ENCODE measurements at regions not wholly inside any gene's neighbourhood (a gene's known extent, or its start where the extent isn't known, plus 50 kb on each side); places are given as distances from the start of the nearest gene placed in this dataset.

DNA sequence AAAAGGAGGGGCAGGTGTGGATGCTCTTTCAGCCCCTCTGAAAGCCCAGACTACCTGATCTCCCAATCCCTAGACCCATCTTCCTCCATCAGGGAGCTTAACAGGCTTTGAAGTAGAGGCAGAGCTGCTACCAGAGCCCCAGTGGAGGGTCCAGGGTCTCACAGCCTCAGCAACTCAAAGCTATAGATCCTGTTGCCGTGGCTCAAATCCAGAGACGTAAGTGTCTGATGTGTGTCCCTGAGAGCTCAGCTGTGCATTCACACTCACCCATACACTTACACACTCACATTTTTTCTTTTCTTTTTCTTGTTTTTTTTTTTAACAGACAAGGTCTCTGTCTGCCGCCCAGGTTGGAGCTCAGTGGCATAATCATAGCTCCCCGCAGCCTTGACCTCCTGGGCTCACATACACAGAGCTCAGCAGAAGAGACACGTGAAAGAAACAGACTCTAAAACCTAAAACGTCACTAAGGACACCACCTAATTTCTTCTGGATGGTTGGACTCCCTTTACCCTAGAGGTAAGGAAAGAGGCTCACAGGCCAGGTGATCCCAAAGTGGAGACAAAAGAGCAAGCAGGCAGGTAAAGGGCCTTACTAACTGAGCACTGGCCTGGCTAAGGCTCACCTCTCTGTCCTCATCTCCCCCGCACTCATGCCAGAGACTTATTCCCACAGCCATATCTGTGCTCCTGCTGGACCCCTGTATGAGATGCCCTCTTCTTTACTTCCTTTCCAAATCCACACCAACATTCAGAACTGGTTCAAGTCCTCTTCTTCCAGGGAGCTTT lies 80.7 kb downstream of the SCN11A start (continued):
- TF ChIP-seq, protein P1, sequence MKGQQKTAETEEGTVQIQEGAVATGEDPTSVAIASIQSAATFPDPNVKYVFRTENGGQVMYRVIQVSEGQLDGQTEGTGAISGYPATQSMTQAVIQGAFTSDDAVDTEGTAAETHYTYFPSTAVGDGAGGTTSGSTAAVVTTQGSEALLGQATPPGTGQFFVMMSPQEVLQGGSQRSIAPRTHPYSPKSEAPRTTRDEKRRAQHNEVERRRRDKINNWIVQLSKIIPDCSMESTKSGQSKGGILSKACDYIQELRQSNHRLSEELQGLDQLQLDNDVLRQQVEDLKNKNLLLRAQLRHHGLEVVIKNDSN (CRISPR knock-in tag; IDR thresholded peaks at IDR 0.05) = no peak
- no peak for TF ChIP-seq CREB1 (CRISPR knock-in tag; IDR thresholded peaks at IDR 0.05)
- no peak for TF ChIP-seq FOXP4 (CRISPR knock-in tag; IDR thresholded peaks at IDR 0.05)
- no peak for TF ChIP-seq ZNF263 (CRISPR knock-in tag; IDR thresholded peaks at IDR 0.05; ENCODE audit: low read depth)
- no peak for TF ChIP-seq OVOL2 (CRISPR knock-in tag; IDR thresholded peaks at IDR 0.05; ENCODE audit: borderline replicate concordance)
- TF ChIP-seq ZBTB43 (CRISPR knock-in tag; IDR thresholded peaks at IDR 0.05) = no peak
- TF ChIP-seq, protein P2, sequence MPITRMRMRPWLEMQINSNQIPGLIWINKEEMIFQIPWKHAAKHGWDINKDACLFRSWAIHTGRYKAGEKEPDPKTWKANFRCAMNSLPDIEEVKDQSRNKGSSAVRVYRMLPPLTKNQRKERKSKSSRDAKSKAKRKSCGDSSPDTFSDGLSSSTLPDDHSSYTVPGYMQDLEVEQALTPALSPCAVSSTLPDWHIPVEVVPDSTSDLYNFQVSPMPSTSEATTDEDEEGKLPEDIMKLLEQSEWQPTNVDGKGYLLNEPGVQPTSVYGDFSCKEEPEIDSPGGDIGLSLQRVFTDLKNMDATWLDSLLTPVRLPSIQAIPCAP (CRISPR knock-in tag; IDR thresholded peaks at IDR 0.05) = no peak
- TF ChIP-seq STAT6 (CRISPR knock-in tag; conservative IDR thresholded peaks at IDR 0.05; ENCODE audit: low read depth) = no peak

- ATAC-seq (peak; percentile 46), DNase-seq (ENCODE audit: low spot score) (no peak)
- H3K27ac Mint-ChIP-seq = no peak overlapping the region
- CTCF ChIA-PET = interaction anchor here (0.6 to 5.3 kb wide), 6 partner anchors 10 to 231 kb away, joined by 3 to 43 read pairs (median 4); no protein-coding TSS in a partner anchor
- H3K4me3 Mint-ChIP-seq = no peak overlapping the region
- peaks cover 11% of the 10 kb centered on the region for H3K4me1 Mint-ChIP-seq
- no peaks in the 10 kb centered on the region for H3K36me3 Mint-ChIP-seq
- TF ChIP-seq E2F4 (CRISPR knock-in tag; IDR thresholded peaks at IDR 0.05; ENCODE audit: borderline replicate concordance, low read depth) = no peak
- no peak for TF ChIP-seq EMX1 (CRISPR knock-in tag; IDR thresholded peaks at IDR 0.05)
- no peaks in the 10 kb centered on the region for H3K9me3 Mint-ChIP-seq
- POLR2A ChIA-PET = interaction anchor here (1.2 kb wide), 1 partner anchor 9 kb away, joined by 3 read pairs; no protein-coding TSS in a partner anchor
- no peaks in the 10 kb centered on the region for H3K27me3 Mint-ChIP-seq (ENCODE audit: low read depth)
Measured at GRCh38 chr3:38969317-38970235, 82.2 kb downstream of the SCN11A start.

GRCh38 chr3:38968891-38969290 lies 82.9 kb downstream of the SCN11A start:
- ChIA-PET CTCF (interaction anchor here (0.9 to 5.3 kb wide), 5 partner anchors 9 to 33 kb away, joined by 3 to 43 read pairs (median 4); no protein-coding TSS in a partner anchor), POLR2A (no interaction called here)
- ATAC-seq (no peak), DNase-seq (ENCODE audit: low spot score) (no peak)
- no peaks in the 10 kb centered on the region for H3K27me3 Mint-ChIP-seq (ENCODE audit: low read depth)
- H3K4me3 Mint-ChIP-seq = no peak overlapping the region
- H3K9me3 Mint-ChIP-seq = no peaks in the 10 kb centered on the region
- H3K36me3 Mint-ChIP-seq = no peaks in the 10 kb centered on the region
- peaks cover 11% of the 10 kb centered on the region for H3K4me1 Mint-ChIP-seq
- no peak overlapping the region for H3K27ac Mint-ChIP-seq
- TF ChIP-seq, protein P3, sequence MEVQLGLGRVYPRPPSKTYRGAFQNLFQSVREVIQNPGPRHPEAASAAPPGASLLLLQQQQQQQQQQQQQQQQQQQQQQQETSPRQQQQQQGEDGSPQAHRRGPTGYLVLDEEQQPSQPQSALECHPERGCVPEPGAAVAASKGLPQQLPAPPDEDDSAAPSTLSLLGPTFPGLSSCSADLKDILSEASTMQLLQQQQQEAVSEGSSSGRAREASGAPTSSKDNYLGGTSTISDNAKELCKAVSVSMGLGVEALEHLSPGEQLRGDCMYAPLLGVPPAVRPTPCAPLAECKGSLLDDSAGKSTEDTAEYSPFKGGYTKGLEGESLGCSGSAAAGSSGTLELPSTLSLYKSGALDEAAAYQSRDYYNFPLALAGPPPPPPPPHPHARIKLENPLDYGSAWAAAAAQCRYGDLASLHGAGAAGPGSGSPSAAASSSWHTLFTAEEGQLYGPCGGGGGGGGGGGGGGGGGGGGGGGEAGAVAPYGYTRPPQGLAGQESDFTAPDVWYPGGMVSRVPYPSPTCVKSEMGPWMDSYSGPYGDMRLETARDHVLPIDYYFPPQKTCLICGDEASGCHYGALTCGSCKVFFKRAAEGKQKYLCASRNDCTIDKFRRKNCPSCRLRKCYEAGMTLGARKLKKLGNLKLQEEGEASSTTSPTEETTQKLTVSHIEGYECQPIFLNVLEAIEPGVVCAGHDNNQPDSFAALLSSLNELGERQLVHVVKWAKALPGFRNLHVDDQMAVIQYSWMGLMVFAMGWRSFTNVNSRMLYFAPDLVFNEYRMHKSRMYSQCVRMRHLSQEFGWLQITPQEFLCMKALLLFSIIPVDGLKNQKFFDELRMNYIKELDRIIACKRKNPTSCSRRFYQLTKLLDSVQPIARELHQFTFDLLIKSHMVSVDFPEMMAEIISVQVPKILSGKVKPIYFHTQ (CRISPR knock-in tag; IDR thresholded peaks at IDR 0.05) = no peak
- TF ChIP-seq ESRRA (CRISPR knock-in tag; IDR thresholded peaks at IDR 0.05; ENCODE audit: borderline replicate concordance) (no peak), ATF3 (CRISPR knock-in tag; conservative IDR thresholded peaks at IDR 0.05) (no peak)

Data from WTC11 (cell line).